ENCODE measurements at regions not wholly inside any gene's neighbourhood (a gene's known extent, or its start where the extent isn't known, plus 50 kb on each side); places are given as distances from the start of the nearest gene placed in this dataset.
"Not testable (repeated sequence)": the region's sequence is repeated elsewhere in the genome, so short reads cannot be mapped to it uniquely, and the experiment has no call there.

GRCh38 chr5:3104429-3105060, 353.1 kb upstream of the IRX2 start:
- DNase-seq (ENCODE audit: low read depth) = no peak

- no peak for DNase-seq (ENCODE audit: low read depth)
Measured at GRCh38 chr5:3103262-3103811, 351.9 kb upstream of the IRX2 start.

- no peak for DNase-seq (ENCODE audit: low read depth)
Measured at GRCh38 chr5:3102531-3102930, 351.1 kb upstream of the IRX2 start.

GRCh38 chr5:3101561-3101960, 350.1 kb upstream of the IRX2 start:
- no peak for DNase-seq (ENCODE audit: low read depth)

- no peak for DNase-seq (ENCODE audit: low read depth)
Measured at GRCh38 chr5:3100921-3101551, 349.6 kb upstream of the IRX2 start.

- DNase-seq (ENCODE audit: low read depth) = no peak
Measured at GRCh38 chr5:3099954-3100353, 348.5 kb upstream of the IRX2 start.

- no peak for DNase-seq (ENCODE audit: low read depth)
Measured at GRCh38 chr5:3099526-3099925, 348.0 kb upstream of the IRX2 start.

- no peak for DNase-seq (ENCODE audit: low read depth)
Measured at GRCh38 chr5:3098821-3099220, 347.3 kb upstream of the IRX2 start.

GRCh38 chr5:3092664-3093063, 341.2 kb upstream of the IRX2 start:
- no peak for DNase-seq (ENCODE audit: low read depth)

GRCh38 chr5:3092211-3092610, 340.7 kb upstream of the IRX2 start:
- no peak for DNase-seq (ENCODE audit: low read depth)

GRCh38 chr5:3091040-3091774, 339.7 kb upstream of the IRX2 start:
- DNase-seq (ENCODE audit: low read depth) = no peak

GRCh38 chr5:3090305-3090704, 338.8 kb upstream of the IRX2 start:
- not testable (repeated sequence) for DNase-seq (ENCODE audit: low read depth)

- DNase-seq (ENCODE audit: low read depth) = no peak
Measured at GRCh38 chr5:3080366-3080765, 328.9 kb upstream of the IRX2 start.

- DNase-seq (ENCODE audit: low read depth) = no peak
Measured at GRCh38 chr5:3077684-3078083, 326.2 kb upstream of the IRX2 start.

- no peak for DNase-seq (ENCODE audit: low read depth)
Measured at GRCh38 chr5:3075309-3075708, 323.8 kb upstream of the IRX2 start.

- no peak for DNase-seq (ENCODE audit: low read depth)
Measured at GRCh38 chr5:3068401-3068800, 316.9 kb upstream of the IRX2 start.

- no peak for DNase-seq (ENCODE audit: low read depth)
Measured at GRCh38 chr5:3060283-3060682, 308.8 kb upstream of the IRX2 start.

GRCh38 chr5:3059488-3059887, 308.0 kb upstream of the IRX2 start:
- DNase-seq (ENCODE audit: low read depth) = no peak

- no peak for DNase-seq (ENCODE audit: low read depth)
Measured at GRCh38 chr5:3058942-3059341, 307.5 kb upstream of the IRX2 start.

- DNase-seq (ENCODE audit: low read depth) = no peak
Measured at GRCh38 chr5:3056866-3057265, 305.4 kb upstream of the IRX2 start.

GRCh38 chr5:3051400-3051799, 299.9 kb upstream of the IRX2 start:
- no peak for DNase-seq (ENCODE audit: low read depth)

- no peak for DNase-seq (ENCODE audit: low read depth)
Measured at GRCh38 chr5:3050863-3051262, 299.4 kb upstream of the IRX2 start.

- no peak for DNase-seq (ENCODE audit: low read depth)
Measured at GRCh38 chr5:3049261-3049660, 297.8 kb upstream of the IRX2 start.
